ENCODE measurements at regions not wholly inside any gene's neighbourhood (a gene's known extent, or its start where the extent isn't known, plus 50 kb on each side); places are given as distances from the start of the nearest gene placed in this dataset.

- Histone ChIP-seq H3K27me3 (replicated peaks; ENCODE audit: insufficient read depth) (no peaks in the 10 kb centered on the region), H3K36me3 (no peaks in the 10 kb centered on the region), H3K4me3 (no peak overlapping the region), H3K4me1 (replicated peaks) (no peaks in the 10 kb centered on the region), H3K9me3 (no peaks in the 10 kb centered on the region), H3K27ac (no peak overlapping the region)
- WGBS: 34% methylated on average over 2 of the region's 2 CpGs
- TF ChIP-seq POLR2AphosphoS5 (IDR thresholded peaks at IDR 0.05) (no peak), POLR2A (IDR thresholded peaks at IDR 0.05) (no peak)
- no peak for DNase-seq (ENCODE audit: low spot score)
- intact Hi-C loops (cut with DNase I): no loop called here
These were observed 172.3 kb upstream of the KLF12 start for GRCh38 chr13:74306496-74306895.

- TF ChIP-seq POLR2A (IDR thresholded peaks at IDR 0.05) (no peak), CTCF (IDR thresholded peaks at IDR 0.05) (no peak), POLR2AphosphoS5 (IDR thresholded peaks at IDR 0.05) (no peak)
- no peak for DNase-seq (ENCODE audit: low spot score)
- Histone ChIP-seq H3K27ac (no peak overlapping the region), H3K9me3 (no peaks in the 10 kb centered on the region), H3K4me3 (no peak overlapping the region), H3K4me1 (replicated peaks) (no peaks in the 10 kb centered on the region), H3K27me3 (replicated peaks; ENCODE audit: insufficient read depth) (no peaks in the 10 kb centered on the region), H3K36me3 (no peaks in the 10 kb centered on the region)
- 25% methylated on average over 3 of the region's 3 CpGs for WGBS
- intact Hi-C loops (cut with DNase I): no loop called here
These were observed 171.7 kb upstream of the KLF12 start for GRCh38 chr13:74305876-74306275.

DNA sequence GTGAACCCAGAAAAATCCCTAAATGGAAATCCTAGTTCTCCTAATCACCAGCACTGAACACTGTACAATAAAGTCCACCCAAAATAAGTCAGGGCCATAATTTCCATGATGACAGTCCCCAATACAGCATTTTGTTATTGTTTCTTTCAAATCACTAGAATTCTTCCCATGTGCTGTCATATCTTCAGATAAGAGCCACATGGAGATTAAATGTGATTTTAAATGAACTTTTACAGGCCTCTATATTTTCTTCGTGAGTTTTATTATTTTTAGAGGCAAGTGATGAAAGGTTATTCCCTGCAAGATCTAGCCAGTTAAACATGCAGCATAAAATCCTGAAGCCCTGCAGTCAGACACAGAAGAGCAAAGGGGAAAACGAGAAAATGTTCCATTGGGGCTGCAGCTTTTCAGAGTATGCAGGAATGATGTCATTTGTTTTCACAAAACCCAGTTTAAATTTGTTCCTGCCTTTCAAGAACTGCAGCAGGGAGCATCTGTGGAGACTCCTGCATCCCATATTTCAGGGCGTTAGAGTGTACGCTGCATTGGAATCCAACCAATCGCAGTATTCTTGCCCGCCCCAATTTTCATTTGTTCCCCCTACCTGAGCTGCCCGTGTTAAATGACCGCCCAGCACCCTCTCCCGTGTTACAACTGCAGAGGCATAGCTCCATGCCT is 167.2 kb upstream of the KLF12 start:
- DNase-seq (ENCODE audit: low spot score): no peak
- WGBS: 47% methylated on average over 9 of the region's 9 CpGs

DNA sequence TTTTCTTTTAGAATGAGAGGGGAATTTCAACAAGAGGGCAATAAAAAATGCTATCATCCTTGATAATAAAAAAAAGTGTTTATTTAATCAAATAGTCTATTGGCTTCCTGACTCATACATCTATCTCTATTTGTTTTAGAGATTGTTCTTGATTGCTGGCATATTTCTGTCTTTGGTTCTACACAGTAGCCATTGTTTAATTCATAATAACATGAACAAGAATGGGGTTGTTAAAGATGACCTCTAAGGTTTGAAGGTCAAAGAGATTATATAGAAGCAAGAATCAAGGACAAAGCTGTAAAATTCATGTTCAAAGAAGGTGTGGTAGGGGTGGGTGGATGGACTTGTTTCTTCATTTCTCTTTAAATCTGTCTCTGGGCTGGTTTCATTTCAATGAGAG is 166.0 kb upstream of the KLF12 start:
- intact Hi-C loops (cut with DNase I): no loop called here
- Histone ChIP-seq H3K9me3 (no peaks in the 10 kb centered on the region), H3K4me3 (no peak overlapping the region), H3K27ac (no peak overlapping the region), H3K4me1 (replicated peaks) (no peaks in the 10 kb centered on the region), H3K36me3 (no peaks in the 10 kb centered on the region), H3K27me3 (replicated peaks; ENCODE audit: insufficient read depth) (no peaks in the 10 kb centered on the region)
- no peak for DNase-seq (ENCODE audit: low spot score)
- no peak for TF ChIP-seq POLR2AphosphoS5 (IDR thresholded peaks at IDR 0.05)
- TF ChIP-seq POLR2A (IDR thresholded peaks at IDR 0.05): no peak
- no peak for TF ChIP-seq CTCF (IDR thresholded peaks at IDR 0.05)

More for the DNA sequence above, 167.2 kb upstream of the KLF12 start:
- Histone ChIP-seq H3K4me3 (no peak overlapping the region), H3K9me3 (no peaks in the 10 kb centered on the region), H3K36me3 (no peaks in the 10 kb centered on the region), H3K4me1 (replicated peaks) (no peaks in the 10 kb centered on the region), H3K27me3 (replicated peaks; ENCODE audit: insufficient read depth) (no peaks in the 10 kb centered on the region), H3K27ac (no peak overlapping the region)
- TF ChIP-seq POLR2AphosphoS5 (IDR thresholded peaks at IDR 0.05): no peak
- TF ChIP-seq CTCF (IDR thresholded peaks at IDR 0.05): no peak
- no peak for TF ChIP-seq POLR2A (IDR thresholded peaks at IDR 0.05)
- intact Hi-C loops (cut with DNase I): no loop called here

DNA sequence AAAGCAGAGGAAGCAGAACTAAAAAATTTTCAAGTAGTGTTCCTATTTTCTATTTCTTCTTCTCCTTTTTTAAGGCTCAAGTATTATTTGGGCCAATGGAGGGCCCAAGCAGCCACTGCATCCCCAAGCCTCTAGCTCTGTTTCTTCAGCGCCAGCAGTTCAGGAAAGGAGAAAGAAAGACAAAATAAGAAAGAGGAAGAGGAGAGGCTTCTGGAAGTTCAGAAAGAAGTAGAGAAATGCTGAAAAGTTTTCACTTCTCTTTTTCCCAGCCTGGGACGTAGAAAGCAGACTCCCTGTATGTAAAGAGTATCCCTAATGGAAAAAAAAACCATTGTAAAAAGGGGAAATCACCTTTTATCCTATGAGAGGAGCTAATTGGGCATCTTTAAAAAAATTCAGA is 165.5 kb upstream of the KLF12 start:
- Histone ChIP-seq H3K9me3 (no peaks in the 10 kb centered on the region), H3K4me3 (no peak overlapping the region), H3K36me3 (no peaks in the 10 kb centered on the region), H3K27ac (no peak overlapping the region), H3K4me1 (replicated peaks) (no peaks in the 10 kb centered on the region), H3K27me3 (replicated peaks; ENCODE audit: insufficient read depth) (no peaks in the 10 kb centered on the region)
- WGBS: 92% methylated on average over 2 of the region's 2 CpGs
- intact Hi-C loops (cut with DNase I): no loop called here
- no peak for DNase-seq (ENCODE audit: low spot score)
- no peak for TF ChIP-seq CTCF (IDR thresholded peaks at IDR 0.05)
